ENCODE measurements at regions not wholly inside any gene's neighbourhood (a gene's known extent, or its start where the extent isn't known, plus 50 kb on each side); places are given as distances from the start of the nearest gene placed in this dataset.

DNA sequence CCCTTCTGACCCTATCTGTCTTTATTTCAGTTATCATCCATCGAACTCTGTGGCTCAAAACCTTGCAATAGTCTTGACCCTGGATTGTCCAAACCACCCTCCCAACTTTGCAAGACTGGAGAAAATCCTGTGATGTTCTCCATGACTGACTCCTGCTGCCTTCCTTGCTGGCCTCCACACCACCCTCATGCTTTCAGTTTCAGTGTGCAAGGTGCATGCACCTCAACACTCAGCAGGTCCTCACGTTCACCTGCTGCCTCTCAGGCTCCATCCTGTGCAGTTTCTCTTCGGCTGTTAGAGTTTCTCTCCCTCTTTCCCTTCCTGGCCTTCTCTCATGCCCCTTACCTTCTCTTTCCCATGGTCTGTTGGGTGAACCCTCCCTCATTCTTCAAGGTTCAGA is 59.4 kb upstream of the ASIC2 start:
- Mint-ChIP-seq H3K27me3 (peaks cover 14% of the 10 kb centered on the region), H3K4me3 (no peak overlapping the region), H3K36me3 (ENCODE audit: low read depth) (no peaks in the 10 kb centered on the region), H3K9me3 (no peaks in the 10 kb centered on the region), H3K27ac (no peak overlapping the region), H3K4me1 (ENCODE audit: low read depth) (no peaks in the 10 kb centered on the region)
- no peak for DNase-seq

DNA sequence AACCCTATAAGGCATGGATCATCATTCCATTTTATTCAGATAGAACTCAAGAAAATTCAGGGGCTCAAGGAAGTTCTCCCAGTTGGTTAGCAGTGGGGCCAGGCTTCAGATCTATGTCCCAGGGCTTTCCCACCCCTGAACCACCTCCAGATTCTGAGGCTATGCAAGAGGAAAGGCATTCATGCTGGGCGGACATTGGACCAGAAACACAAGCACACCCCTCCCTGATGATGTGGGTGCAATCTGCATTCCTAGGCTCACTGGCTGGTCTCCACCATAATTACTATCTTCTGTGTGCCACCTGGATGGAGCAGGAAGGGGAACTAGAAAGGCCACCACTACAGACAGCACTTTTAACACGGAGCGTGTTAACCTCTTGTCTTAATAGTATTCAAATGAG is 63.2 kb upstream of the ASIC2 start:
- Mint-ChIP-seq H3K4me1 (ENCODE audit: low read depth) (no peaks in the 10 kb centered on the region), H3K27me3 (peaks cover 14% of the 10 kb centered on the region), H3K36me3 (ENCODE audit: low read depth) (no peaks in the 10 kb centered on the region), H3K4me3 (no peak overlapping the region), H3K9me3 (no peaks in the 10 kb centered on the region), H3K27ac (no peak overlapping the region)
- DNase-seq, result no peak

DNA sequence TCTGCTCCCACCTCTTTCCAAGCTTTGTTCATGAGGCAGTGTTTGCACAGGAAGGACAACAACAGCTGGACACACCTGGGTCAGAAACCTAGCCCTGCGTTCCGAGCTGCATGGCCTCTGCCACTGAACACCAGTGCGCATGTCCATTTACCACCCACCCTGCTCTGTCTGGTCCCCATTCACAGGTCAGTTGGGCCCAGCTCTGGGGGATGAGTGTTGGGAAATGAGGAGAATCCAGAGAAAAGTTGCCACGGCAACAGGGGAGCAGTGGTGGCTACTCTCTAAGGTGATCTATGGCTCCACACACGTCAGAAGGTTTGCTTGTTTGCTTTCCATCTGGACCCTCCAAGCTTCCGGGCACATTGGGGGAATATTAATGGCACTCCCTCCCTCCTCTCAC is 70.4 kb upstream of the ASIC2 start:
- Mint-ChIP-seq H3K27ac (no peak overlapping the region), H3K4me3 (no peak overlapping the region), H3K9me3 (no peaks in the 10 kb centered on the region), H3K27me3 (peaks cover 10% of the 10 kb centered on the region), H3K36me3 (ENCODE audit: low read depth) (no peaks in the 10 kb centered on the region), H3K4me1 (ENCODE audit: low read depth) (no peaks in the 10 kb centered on the region)
- no peak for DNase-seq

DNA sequence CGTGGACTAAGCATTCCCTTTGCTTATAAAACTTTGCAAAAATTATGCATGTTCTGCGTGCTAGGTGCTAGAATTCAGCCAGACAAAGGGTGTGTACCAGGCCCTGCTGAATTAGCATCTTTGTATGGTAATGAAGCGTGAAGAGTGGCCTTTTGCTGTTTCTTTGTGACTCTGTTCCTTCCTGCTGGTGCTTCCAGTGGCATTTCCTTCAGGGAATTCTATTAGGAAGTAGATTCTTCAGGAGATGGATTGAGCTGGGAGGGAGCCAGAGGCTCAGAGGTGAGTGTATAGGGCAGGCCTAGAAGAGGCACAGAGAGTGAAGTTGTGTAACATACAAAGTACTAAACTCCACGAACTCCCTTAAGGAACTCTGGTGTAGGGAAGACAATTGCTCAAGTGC is 73.9 kb upstream of the ASIC2 start:
- no peak overlapping the region for H3K4me3 Mint-ChIP-seq
- H3K4me1 Mint-ChIP-seq (ENCODE audit: low read depth), result no peaks in the 10 kb centered on the region
- H3K27ac Mint-ChIP-seq, result no peak overlapping the region
- DNase-seq, result no peak
- H3K9me3 Mint-ChIP-seq, result no peaks in the 10 kb centered on the region
- H3K27me3 Mint-ChIP-seq, result peaks cover 25% of the 10 kb centered on the region
- no peaks in the 10 kb centered on the region for H3K36me3 Mint-ChIP-seq (ENCODE audit: low read depth)

DNA sequence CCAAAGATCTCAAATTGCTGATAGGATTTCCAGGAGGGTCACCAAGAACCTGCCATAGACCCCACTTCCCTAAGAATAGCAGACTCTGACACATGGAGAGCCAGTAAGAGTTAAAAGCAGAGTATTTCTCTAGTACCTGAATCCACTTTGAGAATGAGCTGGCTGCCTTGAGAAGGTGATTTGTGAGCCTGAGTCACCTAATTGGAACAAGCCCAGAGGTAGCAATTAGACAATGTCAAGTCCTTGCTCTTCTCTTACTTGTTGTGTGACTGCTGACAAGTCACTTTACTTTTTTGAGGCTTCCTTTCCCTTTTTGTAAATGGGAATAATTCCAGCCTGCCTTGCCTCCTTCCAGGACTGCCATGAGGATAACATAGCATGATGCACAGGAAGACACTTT is 76.1 kb upstream of the ASIC2 start:
- DNase-seq, result no peak
- Mint-ChIP-seq H3K27me3 (peaks cover 27% of the 10 kb centered on the region), H3K27ac (no peak overlapping the region), H3K36me3 (ENCODE audit: low read depth) (no peaks in the 10 kb centered on the region), H3K4me1 (ENCODE audit: low read depth) (no peaks in the 10 kb centered on the region), H3K9me3 (no peaks in the 10 kb centered on the region), H3K4me3 (no peak overlapping the region)

DNA sequence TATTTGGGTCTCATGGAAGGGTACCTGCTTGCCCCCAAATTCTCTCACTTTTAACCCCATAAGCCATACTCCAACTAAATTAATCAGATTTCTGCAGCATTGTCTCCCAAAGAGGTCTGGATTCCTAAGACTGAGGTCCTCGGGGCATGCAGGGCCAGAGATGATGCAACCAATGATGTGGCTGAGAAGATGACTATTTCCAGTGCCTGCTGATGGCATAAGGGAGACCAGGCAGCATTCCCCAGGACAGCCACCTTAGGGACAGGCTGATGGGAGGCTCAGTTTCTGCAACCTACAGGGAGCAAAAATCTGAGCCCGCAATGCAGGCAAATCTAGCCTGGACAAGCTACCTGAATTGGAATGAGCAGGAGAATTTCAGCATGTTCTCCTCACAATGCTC is 76.8 kb upstream of the ASIC2 start:
- Mint-ChIP-seq H3K4me1 (ENCODE audit: low read depth) (no peaks in the 10 kb centered on the region), H3K36me3 (ENCODE audit: low read depth) (no peaks in the 10 kb centered on the region), H3K4me3 (no peak overlapping the region), H3K27ac (no peak overlapping the region), H3K27me3 (peaks cover 27% of the 10 kb centered on the region), H3K9me3 (no peaks in the 10 kb centered on the region)
- DNase-seq, result no peak

DNA sequence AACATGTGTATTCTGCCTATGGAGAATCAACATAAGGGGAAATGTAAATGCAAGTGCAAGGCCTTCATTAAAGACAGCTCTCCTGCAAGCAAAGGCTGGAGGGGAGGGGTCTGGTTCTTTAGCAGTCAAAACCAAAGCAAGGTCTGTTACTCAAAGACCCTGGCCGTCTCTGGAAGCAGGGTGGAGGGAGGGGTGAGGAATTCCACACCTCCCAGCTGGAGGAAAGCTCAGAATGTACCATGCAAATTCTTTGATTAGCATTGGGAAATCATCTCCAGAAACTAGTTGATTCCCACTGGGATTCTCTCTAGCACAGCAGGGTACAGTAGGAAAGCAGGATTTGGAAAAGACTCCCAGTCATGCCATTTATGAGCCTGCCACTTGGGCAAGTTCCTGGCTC is 77.3 kb upstream of the ASIC2 start:
- Mint-ChIP-seq H3K9me3 (no peaks in the 10 kb centered on the region), H3K27me3 (peaks cover 27% of the 10 kb centered on the region), H3K27ac (no peak overlapping the region), H3K4me1 (ENCODE audit: low read depth) (no peaks in the 10 kb centered on the region), H3K36me3 (ENCODE audit: low read depth) (no peaks in the 10 kb centered on the region), H3K4me3 (no peak overlapping the region)
- DNase-seq, result no peak

DNA sequence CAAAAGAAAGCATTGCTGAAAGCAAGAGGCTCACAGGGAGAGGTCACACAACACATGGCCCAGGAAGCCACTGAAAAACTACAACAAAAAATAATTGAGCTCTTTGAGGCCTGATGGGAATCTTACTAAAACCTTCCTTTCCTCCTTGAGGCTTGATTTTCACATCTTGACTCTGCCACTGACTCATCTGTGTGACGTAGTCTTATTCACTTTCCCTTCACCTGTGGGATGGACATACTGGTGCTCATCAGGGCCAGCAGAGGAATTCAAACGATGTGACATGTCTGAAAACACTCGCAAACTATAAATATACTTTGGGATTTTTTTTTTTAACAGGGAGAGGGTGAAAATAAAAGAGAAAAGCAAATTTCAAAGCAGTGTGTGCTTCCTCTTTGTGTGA is 78.3 kb upstream of the ASIC2 start:
- Mint-ChIP-seq H3K9me3 (no peaks in the 10 kb centered on the region), H3K27me3 (peaks cover 25% of the 10 kb centered on the region), H3K4me1 (ENCODE audit: low read depth) (no peaks in the 10 kb centered on the region), H3K36me3 (ENCODE audit: low read depth) (no peaks in the 10 kb centered on the region), H3K27ac (no peak overlapping the region), H3K4me3 (no peak overlapping the region)
- DNase-seq, result no peak

DNA sequence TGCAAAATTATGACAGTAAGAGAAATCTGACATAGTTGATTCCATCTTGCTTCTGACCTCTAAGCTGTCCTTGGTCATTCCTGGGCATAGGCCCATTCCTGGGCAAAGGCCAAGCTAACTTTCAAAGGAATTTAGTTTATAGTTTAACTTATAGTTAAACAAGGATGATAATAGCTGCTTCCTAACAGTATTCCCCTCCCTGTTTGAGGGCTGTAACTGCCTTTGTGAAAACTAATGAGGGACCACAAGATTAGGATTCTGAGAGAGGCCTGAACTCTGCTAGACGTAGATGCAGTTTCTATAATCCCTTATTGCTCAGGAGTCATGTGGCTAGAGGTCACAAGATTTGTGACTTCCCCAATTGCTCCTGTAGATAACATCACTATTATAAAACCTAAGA is 80.2 kb upstream of the ASIC2 start:
- DNase-seq, result no peak
- Mint-ChIP-seq H3K36me3 (ENCODE audit: low read depth) (no peaks in the 10 kb centered on the region), H3K27ac (no peak overlapping the region), H3K27me3 (peaks cover 24% of the 10 kb centered on the region), H3K4me1 (ENCODE audit: low read depth) (no peaks in the 10 kb centered on the region), H3K9me3 (no peaks in the 10 kb centered on the region), H3K4me3 (no peak overlapping the region)

DNA sequence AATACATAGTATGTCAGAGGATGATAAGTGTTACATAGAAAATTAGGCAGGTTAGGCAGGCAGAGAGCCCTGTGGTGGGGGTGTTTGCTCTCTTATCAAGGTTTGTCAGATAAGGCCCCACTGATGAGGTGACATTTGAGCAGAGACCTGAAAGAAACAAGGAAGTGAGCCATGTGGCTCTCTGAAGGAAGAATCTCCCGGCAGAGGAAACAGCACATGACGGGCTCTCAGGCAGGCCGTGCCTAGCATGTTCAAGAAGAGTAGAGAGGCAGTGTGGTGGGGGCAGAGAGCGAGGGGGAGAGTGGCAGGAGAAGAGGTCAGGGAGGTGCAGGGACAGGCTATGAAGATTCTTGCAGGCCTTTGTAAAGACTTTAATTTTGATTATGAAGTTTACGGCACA is 82.0 kb upstream of the ASIC2 start:
- no peaks in the 10 kb centered on the region for H3K9me3 Mint-ChIP-seq
- H3K4me3 Mint-ChIP-seq, result no peak overlapping the region
- no peaks in the 10 kb centered on the region for H3K36me3 Mint-ChIP-seq (ENCODE audit: low read depth)
- no peak overlapping the region for H3K27ac Mint-ChIP-seq
- H3K4me1 Mint-ChIP-seq (ENCODE audit: low read depth), result no peaks in the 10 kb centered on the region
- H3K27me3 Mint-ChIP-seq, result peaks cover 19% of the 10 kb centered on the region
- DNase-seq, result no peak

DNA sequence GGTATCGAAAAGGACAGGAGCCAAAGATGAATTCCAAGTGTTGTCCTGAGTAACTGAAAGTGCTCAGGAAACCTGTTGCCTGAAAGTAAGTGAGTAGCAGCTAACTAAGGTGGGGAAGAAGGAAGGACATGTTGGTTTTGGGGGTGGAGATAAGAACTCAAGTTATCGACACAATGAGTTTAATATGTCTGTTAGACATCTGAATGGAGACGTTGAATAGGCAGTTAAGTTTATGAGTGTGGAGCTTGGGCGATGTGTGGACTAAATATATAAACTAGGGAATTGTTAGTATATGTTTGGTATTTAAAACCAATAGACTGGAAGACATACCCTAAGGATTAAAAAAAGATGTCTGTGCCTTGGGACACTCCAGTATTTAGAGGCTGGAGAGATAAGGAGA is 82.7 kb upstream of the ASIC2 start:
- DNase-seq, result no peak
- H3K4me1 Mint-ChIP-seq (ENCODE audit: low read depth), result no peaks in the 10 kb centered on the region
- no peaks in the 10 kb centered on the region for H3K36me3 Mint-ChIP-seq (ENCODE audit: low read depth)
- H3K27ac Mint-ChIP-seq, result no peak overlapping the region
- no peak overlapping the region for H3K4me3 Mint-ChIP-seq
- no peaks in the 10 kb centered on the region for H3K9me3 Mint-ChIP-seq
- H3K27me3 Mint-ChIP-seq, result peaks cover 19% of the 10 kb centered on the region

DNA sequence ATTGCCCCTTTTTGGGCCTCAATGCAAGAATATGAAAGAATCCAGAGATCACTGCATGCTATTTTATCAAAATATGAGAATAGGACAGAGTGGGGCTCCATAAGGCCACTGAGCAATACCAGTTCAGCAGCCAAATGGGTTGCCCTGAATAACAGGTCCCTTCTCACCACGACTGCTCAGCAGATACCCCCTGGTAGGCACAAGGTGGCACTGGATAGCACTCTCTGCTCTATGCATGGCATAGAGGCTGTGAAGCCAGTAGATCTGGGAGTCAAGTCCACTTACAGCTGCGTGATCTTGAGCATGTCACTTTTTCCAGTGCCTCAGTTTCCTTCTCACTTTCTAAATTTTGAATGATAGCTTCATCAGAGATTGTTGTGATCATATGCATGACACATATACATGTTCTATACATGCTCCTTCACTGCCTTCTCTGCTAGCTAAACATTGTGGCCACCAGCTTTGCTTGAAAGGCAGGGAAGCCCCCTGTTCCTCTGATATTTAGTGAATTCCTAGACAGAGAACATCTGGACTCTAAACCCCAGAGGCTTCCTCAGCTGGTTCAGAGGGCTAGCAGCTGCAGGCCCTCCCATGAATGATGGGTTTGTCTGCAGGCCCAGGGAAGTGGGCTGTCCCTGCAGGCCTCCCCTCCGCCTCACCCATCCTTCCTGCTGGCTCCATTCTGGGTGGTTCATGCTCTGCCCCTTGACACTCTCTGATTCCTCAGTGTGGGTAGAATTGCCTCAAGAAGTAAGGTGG is 84.9 kb upstream of the ASIC2 start:
- Mint-ChIP-seq H3K36me3 (ENCODE audit: low read depth) (no peaks in the 10 kb centered on the region), H3K27ac (no peak overlapping the region), H3K4me3 (no peak overlapping the region), H3K9me3 (no peaks in the 10 kb centered on the region), H3K27me3 (peaks cover 17% of the 10 kb centered on the region), H3K4me1 (ENCODE audit: low read depth) (no peaks in the 10 kb centered on the region)
- no peak for DNase-seq

DNA sequence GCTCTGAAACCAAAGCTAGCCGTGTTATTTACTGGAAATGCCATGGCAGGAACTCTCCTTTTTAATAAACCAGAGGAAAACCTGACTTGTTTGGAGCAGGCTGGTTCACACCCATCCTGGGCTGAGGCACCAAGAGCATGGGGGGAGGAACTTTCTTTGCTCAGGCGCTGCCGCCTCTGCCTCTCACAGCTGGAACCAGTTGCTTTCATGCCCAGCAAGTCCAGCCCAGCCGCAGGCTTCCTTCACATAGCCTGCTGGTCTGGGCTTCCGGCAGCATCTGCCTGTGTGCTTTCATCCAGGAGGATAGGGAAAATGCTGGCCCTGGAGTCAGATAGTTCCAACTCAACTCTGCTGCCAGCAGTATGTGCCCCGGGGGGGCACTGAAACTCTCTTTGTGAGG is 88.1 kb upstream of the ASIC2 start:
- DNase-seq, result no peak
- Mint-ChIP-seq H3K9me3 (no peaks in the 10 kb centered on the region), H3K27ac (no peak overlapping the region), H3K36me3 (ENCODE audit: low read depth) (no peaks in the 10 kb centered on the region), H3K27me3 (peaks cover 23% of the 10 kb centered on the region), H3K4me3 (no peak overlapping the region), H3K4me1 (ENCODE audit: low read depth) (no peaks in the 10 kb centered on the region)

DNA sequence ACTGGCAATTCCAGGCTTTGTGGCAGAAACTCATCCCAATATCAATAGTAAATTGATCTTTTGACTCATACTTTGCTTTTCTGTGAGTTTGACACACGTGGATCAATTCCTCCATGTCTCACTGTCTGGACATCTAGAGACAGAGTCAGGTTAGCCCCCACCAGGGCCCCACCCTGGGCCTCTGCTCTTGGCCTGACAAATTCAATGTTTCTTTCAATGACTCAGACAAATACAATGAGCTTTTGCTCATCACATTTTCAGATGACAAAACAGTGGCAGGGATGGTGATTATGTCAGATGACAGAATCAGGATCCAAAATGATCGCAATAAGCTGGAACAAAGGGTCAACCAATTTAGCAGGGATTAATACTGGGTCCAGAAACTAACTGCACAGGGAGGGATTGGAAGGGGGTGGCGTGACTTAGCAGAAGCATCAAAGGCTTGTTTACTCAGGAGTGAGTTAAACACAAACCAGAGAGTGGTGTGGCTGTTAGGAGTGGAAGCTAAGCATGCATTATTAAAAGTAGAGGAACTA is 90.5 kb upstream of the ASIC2 start:
- Mint-ChIP-seq H3K9me3 (no peaks in the 10 kb centered on the region), H3K27ac (no peak overlapping the region), H3K4me3 (no peak overlapping the region), H3K36me3 (ENCODE audit: low read depth) (no peaks in the 10 kb centered on the region), H3K4me1 (ENCODE audit: low read depth) (no peaks in the 10 kb centered on the region), H3K27me3 (peaks cover 23% of the 10 kb centered on the region)
- DNase-seq, result no peak

DNA sequence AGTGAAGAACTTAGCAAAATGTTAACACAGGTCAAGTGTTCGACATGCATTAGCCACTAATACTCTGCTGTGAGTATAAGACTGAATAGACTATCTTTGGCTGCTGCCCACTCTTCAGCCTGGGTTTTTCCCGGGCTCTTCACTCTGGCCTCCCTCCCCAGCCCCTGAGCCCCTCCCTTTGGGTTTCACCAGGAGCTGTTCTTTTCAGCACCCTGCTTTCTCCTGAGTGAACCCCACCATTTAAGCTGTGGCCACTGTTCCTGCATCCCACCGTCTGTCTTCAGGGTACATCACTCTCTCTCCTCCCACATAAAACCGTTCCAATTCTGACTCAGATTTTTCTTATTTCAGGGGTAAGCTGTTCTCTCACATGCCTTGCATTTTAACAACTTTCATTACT is 92.0 kb upstream of the ASIC2 start:
- H3K9me3 Mint-ChIP-seq, result no peaks in the 10 kb centered on the region
- peaks cover 14% of the 10 kb centered on the region for H3K27me3 Mint-ChIP-seq
- no peak for DNase-seq
- no peak overlapping the region for H3K4me3 Mint-ChIP-seq
- no peak overlapping the region for H3K27ac Mint-ChIP-seq
- no peaks in the 10 kb centered on the region for H3K36me3 Mint-ChIP-seq (ENCODE audit: low read depth)
- no peaks in the 10 kb centered on the region for H3K4me1 Mint-ChIP-seq (ENCODE audit: low read depth)

DNA sequence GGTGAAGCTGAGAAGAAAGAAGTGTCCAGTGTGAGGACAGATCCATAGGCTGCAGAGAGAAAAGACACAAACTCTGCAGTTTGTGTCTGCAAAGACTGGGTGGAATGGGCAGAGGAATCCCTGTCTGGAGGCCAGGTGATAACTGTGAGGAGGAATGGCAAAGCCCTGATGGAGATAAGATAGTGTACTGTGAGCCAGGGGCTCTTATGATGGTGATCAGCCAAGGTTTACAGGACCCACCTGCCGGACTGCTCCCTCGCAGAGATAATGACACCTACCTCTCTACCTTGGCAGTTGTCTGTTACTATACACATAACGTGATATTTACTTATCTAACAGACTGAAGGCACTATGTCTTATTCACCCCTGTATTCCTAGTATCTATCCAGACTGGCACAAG is 92.6 kb upstream of the ASIC2 start:
- Mint-ChIP-seq H3K4me1 (ENCODE audit: low read depth) (no peaks in the 10 kb centered on the region), H3K9me3 (no peaks in the 10 kb centered on the region), H3K4me3 (no peak overlapping the region), H3K27me3 (peaks cover 14% of the 10 kb centered on the region), H3K27ac (no peak overlapping the region), H3K36me3 (ENCODE audit: low read depth) (no peaks in the 10 kb centered on the region)
- no peak for DNase-seq
